DOHH2 (cell line): ENCODE measurements at regions not wholly inside any gene's neighbourhood (a gene's known extent, or its start where the extent isn't known, plus 50 kb on each side); places are given as distances from the start of the nearest gene placed in this dataset.

ENCODE experiments used
- CTCF ChIP-seq: fragments of 200-600 bp; sonication (generic); IDR thresholded peaks from one replicate; pipeline ENCODE4 v1.5.1; 2014; ENCODE audit warnings: antibody characterized with exemption, mild to moderate bottlenecking, low read depth, low read length; ENCODE audit not compliant: poor library complexity, severe bottlenecking
- EZH2phosphoT487 ChIP-seq: fragments of 200-600 bp; sonication (generic); IDR thresholded peaks from 2 replicates; pipeline ENCODE4 v1.6.1; 2017; ENCODE audit warnings: borderline replicate concordance, mild to moderate bottlenecking, antibody characterized with exemption, low read length, moderate library complexity, mixed read lengths

- TF ChIP-seq CTCF, result no peak
- no peak for TF ChIP-seq EZH2phosphoT487
These were observed 126.7 kb upstream of the UBE2E2 start for GRCh38 chr3:23076437-23076836.
